Heart right ventricle (tissue), 16 donors: ENCODE measurements at regions not wholly inside any gene's neighbourhood (a gene's known extent, or its start where the extent isn't known, plus 50 kb on each side); places are given as distances from the start of the nearest gene placed in this dataset.

ENCODE experiments used
- ATAC-seq, 8 donors: fragments of 200-7000 bp; cut with Tn5 transposase; one replicate each; pipeline ENCODE4 v1.9.1; 2020; ENCODE audit warnings: mild to moderate bottlenecking in 8 of 8, moderate library complexity in 8 of 8, moderate number of reproducible peaks in 1 of 8
- DNase-seq, 2 donors: peaks; one replicate each; pipeline ENCODE4 v3.0.0-alpha.2; 2020
- H3K27ac ChIP-seq, 10 donors: fragments of 200-600 bp; sonication (generic) in 2 of 10; one replicate each; pipeline versions ENCODE4 v1.5.0 to v1.8.0; 2020 to 2022; ENCODE audit warnings: mild to moderate bottlenecking in 3 of 10
- H3K27me3 ChIP-seq, 7 donors: fragments of 200-600 bp; one replicate each; pipeline ENCODE4 v1.8.0; 2021 to 2022; ENCODE audit warnings: mild to moderate bottlenecking in 2 of 7
- H3K36me3 ChIP-seq, 9 donors: fragments of 200-600 bp; sonication (generic) in 1 of 9; one replicate each; pipeline versions ENCODE4 v1.5.0 to v1.8.0; 2020 to 2022; ENCODE audit warnings: mild to moderate bottlenecking in 2 of 9
- H3K4me1 ChIP-seq, 9 donors: fragments of 200-600 bp; sonication (generic) in 1 of 9; one replicate each; pipeline versions ENCODE4 v1.5.0 to v1.8.0; 2020 to 2022; ENCODE audit warnings: mild to moderate bottlenecking in 4 of 9
- H3K4me3 ChIP-seq, 10 donors: fragments of 200-600 bp; sonication (generic) in 2 of 10; one replicate each; pipeline versions ENCODE4 v1.5.0 to v1.8.0; 2020 to 2022; ENCODE audit warnings: mild to moderate bottlenecking in 7 of 10, moderate library complexity in 2 of 10
- H3K9me3 ChIP-seq, 11 donors: fragments of 200-600 bp in 10 of 11; sonication (generic) in 2 of 11; one replicate each; pipeline versions ENCODE4 v1.5.0 to v1.8.0; 2013 to 2022; ENCODE audit warnings: mild to moderate bottlenecking in 2 of 11, control low read depth in 1 of 11, moderate library complexity in 1 of 11
- WGBS, 2 donors: extraction: QIAGEN DNeasy Blood & Tissue Kit; methylation state at CpG; one replicate each; pipeline ENCODE4 v1.1.7; 2013; ENCODE audit warnings: inconsistent platforms in 1 of 2; 5-methylcytosine and 5-hydroxymethylcytosine counted together
- intact Hi-C, 10 donors: fragments of 100-400 bp; cut with DNase I; formaldehyde crosslinking; loops; one replicate each; pipeline versions ENCODE4 v1.11.1 to v1.14.2; 2022
- TF ChIP-seq, protein P1 (sequence below), 9 donors: fragments of 200-600 bp; sonication (generic) in 2 of 9; IDR thresholded peaks; one replicate each; pipeline versions ENCODE4 v1.5.0 to v1.8.0; 2021 to 2022; ENCODE audit warnings: antibody characterized with exemption in 9 of 9, mild to moderate bottlenecking in 5 of 9, moderate library complexity in 1 of 9
- donor health status: Arrhythmogenic right ventricular cardiomyopathy.
- donor health status: ischemic (EF 13 %, LVEDD 7.1; RV severe dilation, severe dysfunction).
- donor health status: healthy with polysubstance abuse.
- donor health status: DM: no; HTN: yes; CAD: no.
- donor health status: DM: no; HTN: no; CAD: no.
- donor health status: ischemic (EF 25% LVEDD 6.9; RV normal size, moderate dysfunction).
- donor health status: ischemic (EF 25% LVEDD 5.7; RV mildly dilated, moderate dysfunction).
- donor health status: healthy.
- donor health status: DM: yes; HTN: yes; CAD: no.
- donor health status: Ischemic cardiomyopathy.
- donor health status: ischemic (EF 35%, LVEDD 5.7; RV mildly dilated, moderate dysfunction).
- donor health status: nonischemic (EF 11% LVEDD 7.7; RV severe dilation, severe dysfunction).
- donor health status: DM: yes; HTN: yes; CAD: no.
- donor health status: PGD.
- donor health status: ischemic (EF 29% LVEDD 5.4; RV normal size, mild dysfunction).
- donor health status: nonischemic (EF 23%, LVEDD 6.1; RV moderate dilation, normal function).

DNA sequence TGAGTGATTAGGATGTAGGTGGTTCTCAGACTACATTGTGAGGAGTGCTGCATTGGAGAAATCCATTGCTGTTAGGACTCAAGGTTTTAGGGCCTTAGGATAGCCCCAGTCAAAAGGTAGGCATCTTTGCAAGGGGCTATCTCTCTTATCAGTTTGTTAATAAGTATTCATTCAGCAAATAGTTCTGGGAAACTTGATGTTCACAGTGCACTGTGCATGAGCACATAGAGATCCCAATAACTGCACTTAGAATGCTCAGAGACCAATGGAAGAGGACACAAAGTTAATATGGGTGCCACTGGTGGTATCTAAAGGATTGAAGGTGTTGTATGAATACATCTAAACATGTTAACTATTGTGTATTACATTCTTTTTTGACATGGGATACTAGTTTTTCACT is 131.4 kb downstream of the KIF4B start:
- no peaks in the 10 kb centered on the region for H3K9me3 ChIP-seq
- intact Hi-C loops = loop anchor here in 3 of 10 donors (5.0 to 10.0 kb wide), 5 partner anchors 47 to 1680 kb away; no protein-coding TSS in a partner anchor
- H3K4me3 ChIP-seq = no peak overlapping the region
- no peaks in the 10 kb centered on the region for H3K36me3 ChIP-seq
- DNase-seq (no peak), ATAC-seq (peak in 1 of 8 donors; percentile 26)
- H3K27ac ChIP-seq = no peak overlapping the region
- TF ChIP-seq, protein P1, sequence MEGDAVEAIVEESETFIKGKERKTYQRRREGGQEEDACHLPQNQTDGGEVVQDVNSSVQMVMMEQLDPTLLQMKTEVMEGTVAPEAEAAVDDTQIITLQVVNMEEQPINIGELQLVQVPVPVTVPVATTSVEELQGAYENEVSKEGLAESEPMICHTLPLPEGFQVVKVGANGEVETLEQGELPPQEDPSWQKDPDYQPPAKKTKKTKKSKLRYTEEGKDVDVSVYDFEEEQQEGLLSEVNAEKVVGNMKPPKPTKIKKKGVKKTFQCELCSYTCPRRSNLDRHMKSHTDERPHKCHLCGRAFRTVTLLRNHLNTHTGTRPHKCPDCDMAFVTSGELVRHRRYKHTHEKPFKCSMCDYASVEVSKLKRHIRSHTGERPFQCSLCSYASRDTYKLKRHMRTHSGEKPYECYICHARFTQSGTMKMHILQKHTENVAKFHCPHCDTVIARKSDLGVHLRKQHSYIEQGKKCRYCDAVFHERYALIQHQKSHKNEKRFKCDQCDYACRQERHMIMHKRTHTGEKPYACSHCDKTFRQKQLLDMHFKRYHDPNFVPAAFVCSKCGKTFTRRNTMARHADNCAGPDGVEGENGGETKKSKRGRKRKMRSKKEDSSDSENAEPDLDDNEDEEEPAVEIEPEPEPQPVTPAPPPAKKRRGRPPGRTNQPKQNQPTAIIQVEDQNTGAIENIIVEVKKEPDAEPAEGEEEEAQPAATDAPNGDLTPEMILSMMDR (IDR thresholded peaks at IDR 0.05) = no peak
- peaks cover 0 to 9% (median 4%) of the 10 kb centered on the region in 9 donors for H3K4me1 ChIP-seq
- H3K27me3 ChIP-seq = no peaks in the 10 kb centered on the region

DNA sequence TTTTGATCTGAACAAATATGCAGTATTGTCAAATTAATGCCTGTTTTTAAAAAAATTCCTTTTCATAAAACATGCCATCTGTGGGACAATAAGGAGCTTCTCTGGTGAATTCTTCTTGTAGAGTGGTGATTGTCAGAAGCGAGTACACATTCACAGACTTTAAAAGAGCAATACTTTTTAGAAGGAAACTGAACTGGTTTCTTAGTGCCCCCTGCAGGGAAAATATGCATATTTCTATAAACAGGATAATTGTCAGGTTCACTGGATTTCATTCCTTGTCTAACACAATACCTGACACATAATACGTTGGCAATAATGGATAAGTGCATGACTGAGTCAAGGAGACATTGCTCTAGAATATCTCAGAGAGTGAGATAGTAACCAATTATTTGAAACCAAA is 133.7 kb downstream of the KIF4B start:
- no peak overlapping the region for H3K4me3 ChIP-seq
- H3K9me3 ChIP-seq = no peaks in the 10 kb centered on the region
- WGBS, 2 donors = 47 to 60% methylated on average over 2 of the region's 2 CpGs
- no peaks in the 10 kb centered on the region for H3K27me3 ChIP-seq
- no peaks in the 10 kb centered on the region for H3K36me3 ChIP-seq
- H3K4me1 ChIP-seq = peaks cover 0 to 8% (median 0%) of the 10 kb centered on the region in 9 donors
- no peak for ATAC-seq
- H3K27ac ChIP-seq = no peak overlapping the region
- DNase-seq = no peak
- intact Hi-C loops = loop anchor here in 3 of 10 donors (5.0 to 10.0 kb wide), 5 partner anchors 45 to 1678 kb away; no protein-coding TSS in a partner anchor
- TF ChIP-seq, protein P1 (IDR thresholded peaks at IDR 0.05) = peak in 6 of 9 donors; percentile 15 to 43 (median 32)

DNA sequence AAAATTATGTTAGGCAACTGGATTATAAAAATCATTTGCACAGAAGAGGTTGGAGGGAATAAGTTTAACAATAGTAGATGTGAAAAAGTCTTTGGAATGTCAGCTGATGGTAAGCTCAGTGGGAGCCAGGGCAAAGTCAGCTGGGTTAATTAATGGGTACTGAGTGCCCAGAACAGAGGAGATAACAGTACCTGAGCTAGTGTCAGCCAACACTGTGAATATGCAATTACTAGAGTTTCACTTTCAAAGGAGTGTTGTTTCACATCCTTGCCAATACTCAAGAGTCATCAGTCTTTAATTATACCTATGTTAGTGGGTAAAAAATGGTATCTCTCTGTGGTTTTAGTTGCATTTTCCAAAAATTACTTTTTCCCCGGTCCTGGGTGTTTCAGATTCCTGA is 135.1 kb downstream of the KIF4B start:
- 73 to 83% methylated on average over 1 of the region's 1 CpG for WGBS, 2 donors

DNA sequence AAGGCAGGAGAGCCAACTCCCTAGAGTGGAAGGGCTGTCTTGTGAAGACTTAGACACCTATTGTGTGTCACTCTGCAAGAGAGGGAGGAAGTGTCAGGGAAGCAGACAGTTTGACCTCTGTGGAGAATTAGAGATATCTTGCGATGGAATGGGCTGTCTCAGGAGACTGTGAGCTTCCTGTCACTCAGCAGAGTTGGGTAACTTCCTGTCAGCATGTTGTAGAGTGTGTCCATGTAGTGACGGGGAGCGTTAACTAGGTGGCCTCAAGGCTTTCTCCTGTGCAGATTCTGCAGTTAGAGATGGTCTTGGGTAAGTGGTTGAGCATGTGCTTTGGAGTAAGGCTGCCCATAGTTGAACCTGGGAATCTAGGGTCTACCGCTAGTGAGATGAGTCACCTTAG is 136.5 kb downstream of the KIF4B start:
- ATAC-seq = peak in 2 of 8 donors; percentile 24 to 61
- TF ChIP-seq, protein P1 (IDR thresholded peaks at IDR 0.05) = no peak
- DNase-seq = no peak
- Histone ChIP-seq H3K4me3 (no peak overlapping the region), H3K27ac (peak overlapping the region in 3 of 10 donors; percentile 10 to 49 (median 19)), H3K4me1 (peaks cover 0 to 14% (median 4%) of the 10 kb centered on the region in 9 donors), H3K27me3 (no peaks in the 10 kb centered on the region), H3K36me3 (no peaks in the 10 kb centered on the region), H3K9me3 (no peaks in the 10 kb centered on the region)
- intact Hi-C loops = no loop called here
- 48 to 63% methylated on average over 4 of the region's 4 CpGs for WGBS, 2 donors

More for the DNA sequence above, 135.1 kb downstream of the KIF4B start:
- H3K36me3 ChIP-seq = no peaks in the 10 kb centered on the region
- DNase-seq (no peak), ATAC-seq (peak in 6 of 8 donors; percentile 61 to 93 (median 76))
- TF ChIP-seq, protein P1 (IDR thresholded peaks at IDR 0.05) = no peak
- H3K9me3 ChIP-seq = no peaks in the 10 kb centered on the region
- no peaks in the 10 kb centered on the region for H3K27me3 ChIP-seq
- H3K4me3 ChIP-seq = no peak overlapping the region
- peaks cover 0 to 8% (median 0%) of the 10 kb centered on the region in 9 donors for H3K4me1 ChIP-seq
- H3K27ac ChIP-seq = peak overlapping the region in 5 of 10 donors; percentile 42 to 55 (median 49)
- intact Hi-C loops = loop anchor here in 3 of 10 donors (5.0 to 10.0 kb wide), 5 partner anchors 44 to 1676 kb away; no protein-coding TSS in a partner anchor
